AG10803 (cell line): ENCODE measurements at regions not wholly inside any gene's neighbourhood (a gene's known extent, or its start where the extent isn't known, plus 50 kb on each side); places are given as distances from the start of the nearest gene placed in this dataset.

Experiments used
- DNase-seq: peaks from one replicate; pipeline ENCODE4 v3.0.0; 2010; ENCODE audit warnings: low read depth
- H3K4me3 ChIP-seq: 2 replicates; pipeline ENCODE4 v1.5.1; 2011; ENCODE audit warnings: mild to moderate bottlenecking, low read length, control low read depth
- TF ChIP-seq, protein P1 (sequence below): conservative IDR thresholded peaks from 2 replicates; pipeline ENCODE4 v1.5.1; 2011; ENCODE audit warnings: mild to moderate bottlenecking, low read length, control low read depth, inconsistent platforms

- DNase-seq: no peak
- H3K4me3 ChIP-seq: no peak overlapping the region
- TF ChIP-seq, protein P1, sequence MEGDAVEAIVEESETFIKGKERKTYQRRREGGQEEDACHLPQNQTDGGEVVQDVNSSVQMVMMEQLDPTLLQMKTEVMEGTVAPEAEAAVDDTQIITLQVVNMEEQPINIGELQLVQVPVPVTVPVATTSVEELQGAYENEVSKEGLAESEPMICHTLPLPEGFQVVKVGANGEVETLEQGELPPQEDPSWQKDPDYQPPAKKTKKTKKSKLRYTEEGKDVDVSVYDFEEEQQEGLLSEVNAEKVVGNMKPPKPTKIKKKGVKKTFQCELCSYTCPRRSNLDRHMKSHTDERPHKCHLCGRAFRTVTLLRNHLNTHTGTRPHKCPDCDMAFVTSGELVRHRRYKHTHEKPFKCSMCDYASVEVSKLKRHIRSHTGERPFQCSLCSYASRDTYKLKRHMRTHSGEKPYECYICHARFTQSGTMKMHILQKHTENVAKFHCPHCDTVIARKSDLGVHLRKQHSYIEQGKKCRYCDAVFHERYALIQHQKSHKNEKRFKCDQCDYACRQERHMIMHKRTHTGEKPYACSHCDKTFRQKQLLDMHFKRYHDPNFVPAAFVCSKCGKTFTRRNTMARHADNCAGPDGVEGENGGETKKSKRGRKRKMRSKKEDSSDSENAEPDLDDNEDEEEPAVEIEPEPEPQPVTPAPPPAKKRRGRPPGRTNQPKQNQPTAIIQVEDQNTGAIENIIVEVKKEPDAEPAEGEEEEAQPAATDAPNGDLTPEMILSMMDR: no peak
Observed at GRCh38 chr10:78504181-78504580, 470.5 kb downstream of the RPS24 start.

- DNase-seq: no peak
Observed at GRCh38 chr10:78505657-78506056, 472.0 kb downstream of the RPS24 start.

GRCh38 chr10:78506614-78507013, 473.0 kb downstream of the RPS24 start:
- TF ChIP-seq, protein P1: no peak
- H3K4me3 ChIP-seq: no peak overlapping the region
- no peak for DNase-seq

More at GRCh38 chr10:78505657-78506056, 472.0 kb downstream of the RPS24 start:
- no peak overlapping the region for H3K4me3 ChIP-seq
- TF ChIP-seq, protein P1: no peak

GRCh38 chr10:78507510-78508160, 474.0 kb downstream of the RPS24 start:
- DNase-seq: no peak

GRCh38 chr10:78508955-78509748, 475.5 kb downstream of the RPS24 start:
- H3K4me3 ChIP-seq: no peak overlapping the region
- TF ChIP-seq, protein P1: no peak
- DNase-seq: no peak

More at GRCh38 chr10:78507510-78508160, 474.0 kb downstream of the RPS24 start:
- no peak overlapping the region for H3K4me3 ChIP-seq
- TF ChIP-seq, protein P1: no peak

DNA sequence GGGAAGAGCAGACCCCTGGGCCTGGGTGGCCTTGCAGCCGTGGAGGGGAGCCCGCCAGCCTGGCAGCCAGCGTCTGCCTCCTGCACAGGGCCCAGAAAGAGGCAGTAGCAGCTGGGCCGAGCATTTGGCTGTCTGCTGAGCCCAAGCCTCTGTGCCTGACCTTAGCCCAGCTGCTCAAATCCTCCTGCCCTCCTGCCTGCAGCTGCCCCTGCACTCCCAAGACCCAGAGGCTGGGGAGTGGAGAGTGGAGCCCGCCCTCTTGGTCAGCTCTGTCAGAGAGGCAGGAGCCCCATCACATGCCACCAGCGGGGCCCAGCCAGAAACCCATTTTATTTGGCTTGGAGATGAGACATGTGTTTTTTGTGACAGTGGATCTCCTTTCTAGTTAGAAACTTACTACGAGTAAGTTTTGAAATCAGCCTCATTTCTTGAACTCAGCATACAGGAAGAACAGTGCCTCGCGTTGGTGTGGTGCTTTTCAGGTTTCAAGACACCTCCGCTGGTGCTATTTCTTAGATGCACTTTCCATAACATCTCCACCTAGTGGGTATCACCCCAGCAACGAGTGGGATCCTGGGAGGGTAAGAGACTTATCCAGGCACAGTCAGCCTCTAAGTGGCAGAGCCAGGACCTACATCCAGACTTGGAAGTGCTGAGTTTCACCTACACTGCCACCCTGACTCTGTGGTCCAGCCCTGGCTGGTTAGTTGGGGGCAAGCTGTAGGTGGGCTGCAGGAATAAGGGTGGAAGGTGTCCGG, 477.1 kb downstream of the RPS24 start:
- TF ChIP-seq, protein P1: no peak; the same call in 1 of the 2 replicates
- no peak for DNase-seq
- H3K4me3 ChIP-seq: no peak overlapping the region
